ENCODE measurements at regions not wholly inside any gene's neighbourhood (a gene's known extent, or its start where the extent isn't known, plus 50 kb on each side); places are given as distances from the start of the nearest gene placed in this dataset.

- no peaks in the 10 kb centered on the region for H3K9me3 ChIP-seq (replicated peaks; ENCODE audit: control insufficient read depth, insufficient read depth, low read length)
- dilution Hi-C loops (cut with MboI; ENCODE audit: extremely low pct_ligation_motif_present, low sequenced_read_pairs), result no loop called here
- DNase-seq (ENCODE audit: low read depth, low spot score) (no peak), FAIRE-seq (no peak)
- no peaks in the 10 kb centered on the region for H3K4me1 ChIP-seq (ENCODE audit: control insufficient read depth, extremely low read depth, insufficient read depth, low read length)
- no peaks in the 10 kb centered on the region for H3K36me3 ChIP-seq (ENCODE audit: control insufficient read depth in 2 of 2, extremely low read depth in 1 of 2, insufficient read depth in 2 of 2, low read length in 2 of 2)
- no peaks in the 10 kb centered on the region for H4K20me1 ChIP-seq (replicated peaks; ENCODE audit: control insufficient read depth, extremely low read depth, insufficient read depth, low read length)
- CTCF ChIA-PET, result no interaction called here
- H3K27me3 ChIP-seq (ENCODE audit: control insufficient read depth in 2 of 2, insufficient read depth in 2 of 2, low read length in 2 of 2), result peaks cover 12 to 14% of the 10 kb centered on the region in 2 experiments
- H3K79me2 ChIP-seq (ENCODE audit: control insufficient read depth, insufficient read depth, low read length), result no peaks in the 10 kb centered on the region
- no peaks in the 10 kb centered on the region for H3K9me1 ChIP-seq (replicated peaks; ENCODE audit: control insufficient read depth, extremely low read depth, insufficient read depth, low read length)
- POLR2A ChIA-PET, result no interaction called here
- no peak for TF ChIP-seq JUN (IDR thresholded peaks at IDR 0.05; ENCODE audit: borderline replicate concordance, insufficient read depth, insufficient read length, low read depth)
- H3K9ac ChIP-seq (replicated peaks; ENCODE audit: extremely low read depth, insufficient read depth, low read length), result no peak overlapping the region
- H3K4me3 ChIP-seq (replicated peaks in 1 of 3; ENCODE audit: insufficient read depth in 1 of 3, low read depth in 1 of 3, low read length in 3 of 3), result no peak overlapping the region
- BruUV-seq (replicated peaks), result no TSS peak
- intact Hi-C loops (cut with micrococcal nuclease), result no loop called here
- no peak overlapping the region for H3K27ac ChIP-seq (ENCODE audit: insufficient read depth, low read depth, low read length)
- no peak overlapping the region for H2AFZ ChIP-seq (ENCODE audit: low read depth, low read length)
- no peak overlapping the region for H3K4me2 ChIP-seq (ENCODE audit: insufficient read depth, low read length)
These were observed 106.0 kb upstream of the KIF2A start for GRCh38 chr5:62199792-62200716.

- no TSS peak for BruUV-seq (replicated peaks)
- dilution Hi-C loops (cut with MboI; ENCODE audit: extremely low pct_ligation_motif_present, low sequenced_read_pairs), result no loop called here
- ChIA-PET CTCF (no interaction called here), POLR2A (no interaction called here)
- no peak overlapping the region for H3K9ac ChIP-seq (replicated peaks; ENCODE audit: extremely low read depth, insufficient read depth, low read length)
- no peak for FAIRE-seq
- no peaks in the 10 kb centered on the region for H3K36me3 ChIP-seq (ENCODE audit: control insufficient read depth in 2 of 2, extremely low read depth in 1 of 2, insufficient read depth in 2 of 2, low read length in 2 of 2)
- no peak overlapping the region for H3K4me3 ChIP-seq (replicated peaks in 1 of 3; ENCODE audit: insufficient read depth in 1 of 3, low read depth in 1 of 3, low read length in 3 of 3)
- intact Hi-C loops (cut with micrococcal nuclease), result no loop called here
- H3K9me3 ChIP-seq (replicated peaks; ENCODE audit: control insufficient read depth, insufficient read depth, low read length), result no peaks in the 10 kb centered on the region
- TF ChIP-seq POLR2A (IDR thresholded peaks at IDR 0.05; ENCODE audit: low read depth, low read length) (no peak), JUN (IDR thresholded peaks at IDR 0.05; ENCODE audit: borderline replicate concordance, insufficient read depth, insufficient read length, low read depth) (no peak), FOS (IDR thresholded peaks at IDR 0.05; ENCODE audit: borderline replicate concordance, insufficient read depth, low read length) (no peak), GATA2 (IDR thresholded peaks at IDR 0.05; ENCODE audit: insufficient read depth, insufficient read length, low read depth, low read length) (no peak), MYC (IDR thresholded peaks at IDR 0.05; ENCODE audit: low read depth, low read length) (no peak), CTCF (IDR thresholded peaks at IDR 0.05; ENCODE audit: extremely low read depth in 1 of 2, insufficient read depth in 1 of 2, low read depth in 1 of 2, low read length in 2 of 2) (no peak), MAX (IDR thresholded peaks at IDR 0.05; ENCODE audit: insufficient read depth, insufficient read length) (no peak), POLR2AphosphoS5 (IDR thresholded peaks at IDR 0.05; ENCODE audit: insufficient read depth, low read depth, low read length) (no peak), EZH2 (IDR thresholded peaks at IDR 0.05; ENCODE audit: borderline replicate concordance, low read depth, low read length, severe bottlenecking) (no peak)
- H3K79me2 ChIP-seq (ENCODE audit: control insufficient read depth, insufficient read depth, low read length), result no peaks in the 10 kb centered on the region
- H3K27ac ChIP-seq (ENCODE audit: insufficient read depth, low read depth, low read length), result no peak overlapping the region
- no peak overlapping the region for H2AFZ ChIP-seq (ENCODE audit: low read depth, low read length)
- H3K27me3 ChIP-seq (ENCODE audit: control insufficient read depth in 2 of 2, insufficient read depth in 2 of 2, low read length in 2 of 2), result peaks cover 16% of the 10 kb centered on the region in 2 experiments
- H4K20me1 ChIP-seq (replicated peaks; ENCODE audit: control insufficient read depth, extremely low read depth, insufficient read depth, low read length), result no peaks in the 10 kb centered on the region
- no peak overlapping the region for H3K4me2 ChIP-seq (ENCODE audit: insufficient read depth, low read length)
- no peaks in the 10 kb centered on the region for H3K4me1 ChIP-seq (ENCODE audit: control insufficient read depth, extremely low read depth, insufficient read depth, low read length)
- DNase-seq (ENCODE audit: low read depth, low spot score), result no peak
- no peaks in the 10 kb centered on the region for H3K9me1 ChIP-seq (replicated peaks; ENCODE audit: control insufficient read depth, extremely low read depth, insufficient read depth, low read length)
These were observed 99.7 kb upstream of the KIF2A start for GRCh38 chr5:62206150-62206829.
